ENCODE measurements at regions not wholly inside any gene's neighbourhood (a gene's known extent, or its start where the extent isn't known, plus 50 kb on each side); places are given as distances from the start of the nearest gene placed in this dataset.

- Histone ChIP-seq H3K4me1 (replicated peaks) (peaks cover 6% of the 10 kb centered on the region), H3K36me3 (no peaks in the 10 kb centered on the region), H3K4me3 (no peak overlapping the region), H3K27ac (no peak overlapping the region), H3K27me3 (replicated peaks; ENCODE audit: insufficient read depth) (no peaks in the 10 kb centered on the region), H3K9me3 (no peaks in the 10 kb centered on the region)
- peak; percentile 64 for TF ChIP-seq POLR2AphosphoS5 (IDR thresholded peaks at IDR 0.05)
- TF ChIP-seq POLR2A (IDR thresholded peaks at IDR 0.05): no peak
- no peak for TF ChIP-seq CTCF (IDR thresholded peaks at IDR 0.05)
- intact Hi-C loops (cut with DNase I): no loop called here
- WGBS: 44% methylated on average over 1 of the region's 1 CpG
- DNase-seq (ENCODE audit: low spot score): peak; percentile 39
Measured at GRCh38 chr11:13143486-13144297, 133.9 kb upstream of the BMAL1 start.

GRCh38 chr11:13145461-13145860 is 132.1 kb upstream of the BMAL1 start:
- Histone ChIP-seq H3K27me3 (replicated peaks; ENCODE audit: insufficient read depth) (no peaks in the 10 kb centered on the region), H3K4me1 (replicated peaks) (peaks cover 6% of the 10 kb centered on the region), H3K9me3 (no peaks in the 10 kb centered on the region), H3K4me3 (no peak overlapping the region), H3K27ac (no peak overlapping the region), H3K36me3 (no peaks in the 10 kb centered on the region)
- WGBS: 87% methylated on average over 2 of the region's 2 CpGs
- DNase-seq (ENCODE audit: low spot score): no peak
- TF ChIP-seq CTCF (IDR thresholded peaks at IDR 0.05) (no peak), POLR2A (IDR thresholded peaks at IDR 0.05) (no peak), POLR2AphosphoS5 (IDR thresholded peaks at IDR 0.05) (no peak)
- intact Hi-C loops (cut with DNase I): no loop called here

GRCh38 chr11:13149991-13150390 is 127.6 kb upstream of the BMAL1 start:
- H3K4me1 ChIP-seq (replicated peaks): no peaks in the 10 kb centered on the region
- no peak overlapping the region for H3K4me3 ChIP-seq
- H3K36me3 ChIP-seq: no peaks in the 10 kb centered on the region
- no peak overlapping the region for H3K27ac ChIP-seq
- DNase-seq (ENCODE audit: low spot score): no peak
- intact Hi-C loops (cut with DNase I): no loop called here
- H3K27me3 ChIP-seq (replicated peaks; ENCODE audit: insufficient read depth): no peaks in the 10 kb centered on the region
- TF ChIP-seq POLR2AphosphoS5 (IDR thresholded peaks at IDR 0.05) (no peak), CTCF (IDR thresholded peaks at IDR 0.05) (no peak), POLR2A (IDR thresholded peaks at IDR 0.05) (no peak)
- 52% methylated on average over 2 of the region's 2 CpGs for WGBS
- no peaks in the 10 kb centered on the region for H3K9me3 ChIP-seq

- WGBS: 95% methylated on average over 5 of the region's 5 CpGs
- Histone ChIP-seq H3K9me3 (no peaks in the 10 kb centered on the region), H3K4me3 (no peak overlapping the region), H3K27me3 (replicated peaks; ENCODE audit: insufficient read depth) (no peaks in the 10 kb centered on the region), H3K4me1 (replicated peaks) (no peaks in the 10 kb centered on the region), H3K27ac (no peak overlapping the region), H3K36me3 (no peaks in the 10 kb centered on the region)
- intact Hi-C loops (cut with DNase I): no loop called here
- DNase-seq (ENCODE audit: low spot score): no peak
- no peak for TF ChIP-seq POLR2AphosphoS5 (IDR thresholded peaks at IDR 0.05)
- no peak for TF ChIP-seq CTCF (IDR thresholded peaks at IDR 0.05)
Measured at GRCh38 chr11:13150487-13150886, 127.1 kb upstream of the BMAL1 start.

GRCh38 chr11:13152264-13152663 is 125.3 kb upstream of the BMAL1 start:
- H3K27me3 ChIP-seq (replicated peaks; ENCODE audit: insufficient read depth): no peaks in the 10 kb centered on the region
- TF ChIP-seq CTCF (IDR thresholded peaks at IDR 0.05) (no peak), POLR2A (IDR thresholded peaks at IDR 0.05) (no peak), POLR2AphosphoS5 (IDR thresholded peaks at IDR 0.05) (no peak)

More at GRCh38 chr11:13152264-13152663, 125.3 kb upstream of the BMAL1 start:
- Histone ChIP-seq H3K4me1 (replicated peaks) (no peaks in the 10 kb centered on the region), H3K36me3 (no peaks in the 10 kb centered on the region), H3K9me3 (no peaks in the 10 kb centered on the region), H3K27ac (no peak overlapping the region), H3K4me3 (no peak overlapping the region)
- WGBS: 75% methylated on average over 6 of the region's 6 CpGs
- no peak for DNase-seq (ENCODE audit: low spot score)
- intact Hi-C loops (cut with DNase I): no loop called here

Measured in prostate gland (tissue), 2 donors.